Colon (tissue), 2 donors: ENCODE measurements at regions not wholly inside any gene's neighbourhood (a gene's known extent, or its start where the extent isn't known, plus 50 kb on each side); places are given as distances from the start of the nearest gene placed in this dataset.
"Not testable (repeated sequence)": the region's sequence is repeated elsewhere in the genome, so short reads cannot be mapped to it uniquely, and the experiment has no call there.

ENCODE experiments used
- FAIRE-seq: peaks from 2 replicates; lab custom pipeline; 2012; peaks lifted over from hg19 to GRCh38; lab: Jason Lieb, UNC
- donor health status: control.
- donor health status: control.

DNA sequence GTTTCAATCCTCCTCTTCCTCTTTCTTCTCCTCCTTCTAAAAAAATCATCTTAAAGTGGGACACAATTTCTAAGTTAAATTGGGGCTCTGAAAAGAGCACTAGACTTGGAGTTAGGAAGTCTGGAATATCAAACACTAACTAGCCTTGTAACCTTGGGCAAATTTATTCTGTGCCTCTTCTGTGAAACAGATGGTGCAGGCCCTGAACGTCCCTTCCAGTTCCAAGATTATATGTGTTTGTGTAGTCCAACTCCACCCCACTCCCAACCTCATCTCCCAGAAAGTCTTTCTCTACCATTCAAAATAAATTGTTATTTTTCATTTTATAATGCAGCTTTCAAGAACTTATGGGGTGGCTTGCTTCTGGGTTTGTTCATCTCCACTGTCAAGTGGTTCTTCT lies 630.0 kb downstream of the LMO4 start:
- FAIRE-seq = no peak

DNA sequence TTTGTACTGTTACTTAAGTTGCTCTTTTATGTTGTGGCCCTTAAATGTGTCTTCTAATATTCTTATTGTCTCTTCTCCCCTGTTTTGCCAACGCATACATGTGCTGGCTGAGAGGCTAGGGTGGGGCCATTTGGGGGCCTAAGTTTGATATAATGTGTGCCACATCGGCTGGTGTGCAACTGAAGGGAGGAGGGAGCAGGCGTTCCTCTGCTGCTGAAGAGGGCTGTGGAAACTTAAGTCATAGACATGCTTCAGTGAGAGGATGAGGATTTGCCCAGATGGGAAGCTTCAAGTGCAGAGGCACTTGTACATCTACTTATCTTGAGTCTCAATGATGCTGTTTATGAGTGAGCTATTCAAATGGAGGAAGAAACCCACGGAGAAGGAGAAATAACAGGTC lies 630.6 kb downstream of the LMO4 start:
- FAIRE-seq = no peak

DNA sequence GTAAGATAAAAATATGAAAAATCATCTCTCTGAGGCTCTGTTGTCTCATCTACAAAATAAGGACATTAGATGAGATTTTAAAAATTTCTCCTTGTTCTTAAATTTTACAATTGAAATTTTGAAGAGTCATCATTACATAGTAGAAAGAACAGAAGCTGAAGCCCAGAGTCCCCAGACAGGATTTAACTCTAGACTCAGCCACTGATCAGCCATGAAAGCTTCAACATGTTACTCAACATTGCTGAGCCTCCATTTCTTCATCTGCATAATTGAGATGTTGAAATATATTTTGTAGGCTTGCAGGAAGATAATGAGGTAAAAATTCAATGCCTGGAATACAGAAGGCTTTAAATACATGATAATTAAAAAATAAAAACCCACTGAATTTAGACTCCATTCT lies 633.3 kb downstream of the LMO4 start:
- no peak for FAIRE-seq

DNA sequence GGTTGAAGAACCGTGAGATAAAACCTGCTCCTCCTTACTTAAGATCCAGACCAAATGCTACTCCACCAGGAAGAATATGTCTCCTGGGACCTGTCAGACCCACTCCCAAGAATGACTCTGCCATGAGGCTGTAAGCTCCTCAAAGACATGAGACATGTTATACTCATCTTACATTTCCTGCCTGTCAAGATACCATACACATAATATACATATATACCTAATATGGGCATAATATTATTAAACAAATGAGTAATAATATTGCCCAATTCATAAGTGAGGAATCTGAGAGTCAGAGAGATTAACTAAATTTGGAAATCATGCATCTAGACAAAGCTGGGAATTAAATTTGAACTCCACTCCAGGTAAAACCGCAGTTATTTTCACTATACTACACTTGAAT lies 634.9 kb downstream of the LMO4 start:
- FAIRE-seq = no peak

DNA sequence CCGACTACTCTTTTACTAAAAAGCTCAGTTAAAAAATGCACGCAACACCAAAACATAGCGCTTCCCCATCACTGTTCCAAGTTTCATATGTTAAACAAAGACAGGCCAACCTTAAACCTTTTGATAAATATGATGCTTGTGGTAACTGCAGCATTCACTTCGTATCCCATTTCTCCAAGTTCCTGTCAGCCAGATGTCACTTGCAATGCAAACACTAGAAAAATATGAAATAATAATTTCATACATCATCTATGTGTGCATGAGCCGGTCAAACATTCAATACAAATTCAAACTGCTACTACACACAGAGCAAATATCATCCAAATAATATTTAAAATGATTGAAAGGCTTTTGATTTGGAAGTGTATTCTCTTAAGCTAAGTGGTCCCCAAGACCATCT lies 636.5 kb downstream of the LMO4 start:
- FAIRE-seq = no peak

DNA sequence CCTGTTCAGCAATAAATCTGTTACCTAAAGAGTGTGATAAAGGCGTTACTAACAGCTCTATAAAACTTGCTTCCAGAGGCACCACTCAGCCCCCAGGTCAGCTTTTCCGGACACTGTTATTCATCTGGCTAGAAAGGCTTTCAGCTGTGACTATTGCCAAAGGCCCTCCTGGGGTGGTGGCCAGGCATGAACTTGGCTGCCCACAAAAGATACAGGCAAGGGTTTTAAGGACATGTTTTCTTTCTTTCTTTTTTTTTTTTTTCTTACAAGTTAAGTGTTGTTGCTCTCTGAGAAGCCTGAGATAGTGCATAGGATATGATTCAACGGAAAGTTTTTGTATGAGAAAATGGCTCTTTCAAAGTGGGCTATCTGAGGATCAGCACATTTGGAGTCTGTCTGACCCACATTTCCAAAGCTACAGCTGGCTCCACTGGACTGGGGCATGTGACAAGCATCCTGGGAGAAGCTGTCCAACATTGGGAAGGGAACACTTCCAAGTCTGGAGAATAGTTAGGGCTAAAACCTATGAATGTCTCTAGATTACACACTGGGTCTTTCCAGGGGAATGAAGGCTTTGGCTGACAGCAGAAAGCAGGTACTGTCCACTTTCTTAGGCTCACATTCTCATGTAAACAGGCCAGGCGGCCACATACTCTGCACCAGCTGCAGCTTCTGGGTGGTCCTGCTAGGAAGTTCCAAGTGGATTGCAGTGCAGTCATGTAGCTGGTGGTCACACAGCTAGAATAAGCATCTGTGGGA lies 639.7 kb downstream of the LMO4 start:
- no peak for FAIRE-seq

DNA sequence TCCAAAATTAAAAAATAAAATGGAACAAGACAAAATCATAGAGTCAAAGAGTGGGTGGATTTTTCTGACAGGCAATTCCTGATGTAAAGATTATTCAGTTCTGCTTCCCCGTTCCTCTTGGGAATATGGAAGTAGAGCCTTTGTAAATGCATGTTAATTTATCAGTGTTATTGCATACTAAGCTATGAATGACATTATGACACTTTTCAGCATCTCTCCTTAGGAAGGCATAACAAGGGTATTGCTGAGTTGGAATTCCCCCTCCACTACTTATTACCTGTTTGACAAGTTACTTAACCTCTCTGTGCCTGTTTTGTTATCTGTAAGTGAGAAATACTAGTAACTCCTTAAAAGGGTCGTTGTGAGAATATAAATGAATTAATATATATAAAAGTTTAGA lies 640.4 kb downstream of the LMO4 start:
- FAIRE-seq = no peak

DNA sequence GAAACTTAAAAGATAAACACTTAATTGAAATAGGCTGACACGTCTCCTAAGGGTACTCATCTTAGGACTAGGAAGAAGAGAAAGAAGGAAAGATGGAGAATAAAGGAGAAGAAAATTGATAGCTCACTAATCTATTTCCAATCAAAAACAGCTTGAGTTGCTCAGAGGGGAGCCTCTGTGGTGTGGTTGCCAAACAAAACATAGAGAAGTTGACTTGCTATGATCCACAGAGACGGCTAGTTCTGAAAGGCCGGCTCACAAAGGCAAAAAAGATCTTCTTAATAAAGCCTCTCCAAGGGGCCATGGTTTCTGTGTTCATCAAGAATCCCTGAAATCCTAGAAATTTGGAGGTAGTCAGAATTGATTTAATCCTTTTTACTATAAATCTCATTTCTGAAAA lies 644.1 kb downstream of the LMO4 start:
- FAIRE-seq = no peak

DNA sequence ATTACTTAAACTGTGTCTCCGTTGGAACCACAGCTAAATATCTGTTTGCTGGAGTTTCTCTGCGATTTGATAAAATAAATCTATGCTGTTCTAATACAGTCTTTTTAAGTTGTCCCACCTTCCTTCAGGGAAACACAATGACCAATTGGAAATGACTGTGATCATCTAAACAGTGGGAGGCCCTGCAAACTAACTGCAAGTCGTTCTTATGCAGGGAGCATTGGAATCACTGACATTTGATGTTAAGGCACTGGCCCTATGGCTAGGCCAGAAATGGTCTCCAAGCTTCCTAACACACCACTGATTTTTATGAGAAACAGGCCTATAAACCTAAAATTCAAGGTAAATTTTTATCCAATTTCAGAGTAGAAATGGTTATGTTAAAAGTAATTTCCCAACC lies 645.2 kb downstream of the LMO4 start:
- no peak for FAIRE-seq

DNA sequence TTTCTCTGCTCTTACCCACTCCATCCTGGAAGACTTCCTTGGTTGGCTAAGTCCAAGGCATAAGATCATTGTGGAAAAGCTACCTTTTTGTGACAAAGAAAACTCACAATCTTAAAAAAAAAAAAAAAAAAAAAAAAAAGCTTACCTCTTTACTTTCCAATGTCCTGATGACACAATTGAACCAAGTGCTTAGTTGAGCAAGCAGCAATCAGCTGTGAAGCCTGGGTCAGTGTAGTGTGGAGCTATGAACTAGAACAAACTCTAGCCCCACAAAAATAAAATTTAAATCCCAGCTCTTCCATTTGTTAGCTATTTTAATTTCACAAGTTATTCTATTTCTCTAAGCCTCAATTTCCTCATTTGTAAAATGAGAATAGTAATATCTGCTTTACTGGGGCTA lies 647.6 kb downstream of the LMO4 start:
- FAIRE-seq = no peak

DNA sequence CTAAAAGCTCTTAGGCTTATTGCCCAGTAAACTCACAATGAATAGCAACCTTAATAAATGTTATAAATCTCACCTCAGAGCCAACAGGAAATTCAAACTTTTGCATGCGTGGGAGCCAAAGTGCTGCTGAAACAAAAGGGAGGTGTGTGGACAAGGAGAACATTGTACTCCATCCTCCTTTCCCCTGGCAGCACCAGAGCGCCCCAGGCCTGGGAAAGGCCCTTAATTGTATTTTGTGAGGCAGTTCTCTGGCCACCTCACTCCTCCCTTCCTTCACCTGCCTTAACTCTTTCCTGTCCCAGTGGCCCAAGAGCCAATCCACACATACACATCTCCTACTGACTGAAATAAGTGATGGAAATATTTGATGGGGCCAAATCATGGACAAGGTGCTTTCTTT lies 648.5 kb downstream of the LMO4 start:
- FAIRE-seq = no peak

DNA sequence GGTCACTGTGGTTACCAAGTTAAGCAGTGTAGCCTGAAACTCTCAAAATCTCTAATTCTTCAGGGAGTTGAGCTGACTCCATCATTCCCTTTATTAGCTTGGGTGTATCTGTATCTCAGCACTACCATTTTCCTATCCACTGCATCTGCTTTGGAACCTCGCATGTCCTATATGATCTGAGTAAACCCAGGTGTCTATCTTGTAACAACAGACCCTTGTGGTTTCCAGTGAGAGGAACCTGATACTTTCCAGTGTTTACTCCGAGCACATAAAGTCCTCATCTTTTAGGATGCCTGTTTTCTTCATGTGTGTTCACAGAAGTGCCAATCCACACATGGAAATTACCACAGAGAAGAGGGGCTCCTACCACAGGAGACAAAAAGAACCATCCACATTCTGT lies 650.4 kb downstream of the LMO4 start:
- FAIRE-seq = no peak

DNA sequence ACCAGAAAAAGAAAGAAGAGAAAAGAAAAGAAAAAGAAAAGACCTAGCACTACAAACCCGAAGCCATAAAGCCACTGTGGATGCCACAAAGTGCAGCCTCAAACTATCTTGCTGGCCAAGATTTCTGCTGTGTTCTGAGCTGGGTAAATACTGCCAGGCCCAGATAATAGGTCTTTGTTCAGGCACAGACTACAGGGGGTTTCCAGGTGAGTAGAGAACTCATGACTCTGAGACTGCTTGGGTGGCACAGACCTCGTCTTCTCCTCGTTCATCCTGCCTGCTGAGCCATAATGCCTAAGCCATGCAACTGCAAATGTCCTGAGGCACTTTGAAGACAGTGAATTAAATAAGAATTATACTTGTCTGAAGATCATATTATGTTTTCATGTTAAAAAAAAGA lies 651.8 kb downstream of the LMO4 start:
- FAIRE-seq = no peak

DNA sequence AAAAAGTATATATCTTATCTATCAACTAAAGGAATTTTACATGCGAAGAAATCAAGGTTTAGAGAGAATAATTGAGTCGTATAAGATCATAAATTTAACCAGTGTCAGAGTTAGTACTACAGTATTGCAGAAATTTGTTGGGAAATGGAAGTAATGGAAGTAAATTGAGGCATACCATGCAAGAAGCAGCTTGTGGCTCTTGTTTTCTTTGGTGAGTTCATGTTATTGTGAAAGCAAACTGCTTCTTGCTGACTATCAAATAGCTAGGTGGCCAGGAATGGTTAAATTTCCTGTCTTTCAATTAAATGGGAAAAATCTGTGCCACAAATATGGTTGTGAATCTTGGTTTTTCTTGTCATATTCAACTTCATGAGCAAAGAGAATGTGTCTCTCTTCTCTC lies 652.7 kb downstream of the LMO4 start:
- no peak for FAIRE-seq

DNA sequence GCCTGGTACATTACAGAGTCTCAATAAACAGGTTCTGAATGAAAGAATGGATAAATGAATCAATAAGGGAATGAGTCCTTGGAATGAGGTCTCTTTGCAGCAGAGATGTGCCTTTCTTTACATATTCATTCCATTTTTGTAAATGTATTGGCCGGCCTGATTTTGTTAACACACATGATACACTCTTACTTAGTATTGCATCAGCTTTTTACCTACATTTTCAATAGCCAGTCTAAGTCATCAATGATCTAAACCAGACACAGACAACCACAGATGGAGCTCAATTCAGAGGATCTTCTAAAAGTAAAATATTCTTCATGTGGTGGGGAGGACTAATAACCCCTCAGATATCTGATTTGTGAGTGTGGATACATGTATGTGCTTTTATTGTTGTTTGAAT lies 653.1 kb downstream of the LMO4 start:
- no peak for FAIRE-seq

DNA sequence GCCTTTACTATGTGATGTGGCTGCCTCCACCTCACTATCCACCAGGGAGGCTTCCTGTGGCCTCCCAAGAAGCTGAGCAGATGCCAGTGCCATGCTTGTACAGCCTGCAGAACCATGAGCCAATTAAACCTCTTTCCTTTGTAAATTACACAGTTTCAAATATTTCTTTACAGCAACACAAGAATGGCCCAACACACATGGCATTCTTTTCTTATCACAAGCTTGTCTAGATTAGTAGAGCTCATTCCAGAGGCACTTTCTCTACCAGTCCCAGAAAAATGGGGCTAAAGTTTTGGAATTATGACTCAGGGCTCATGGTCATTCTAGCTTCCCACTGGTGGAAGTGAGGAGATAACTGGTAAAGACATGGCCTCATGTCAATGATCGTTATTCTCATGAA lies 655.2 kb downstream of the LMO4 start:
- no peak for FAIRE-seq

DNA sequence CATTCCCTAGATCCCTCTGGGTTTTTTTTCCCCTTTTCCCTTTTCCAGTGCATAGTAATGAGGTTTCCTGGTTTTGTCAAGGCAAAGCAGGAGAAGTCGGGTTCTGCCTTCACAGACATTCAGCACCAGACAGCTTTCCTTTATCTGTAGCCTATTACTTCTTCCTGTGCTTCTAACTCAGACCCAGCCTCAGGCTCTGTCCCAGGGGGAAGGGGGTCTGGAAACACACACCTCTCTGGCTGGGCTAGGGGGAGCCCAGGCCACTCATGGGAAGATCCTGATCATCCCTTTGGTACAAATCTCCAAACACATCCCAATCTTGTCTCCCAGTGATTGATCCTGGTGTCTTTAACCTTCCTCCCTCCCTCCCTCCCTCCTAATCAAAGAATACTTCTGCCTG lies 656.4 kb downstream of the LMO4 start:
- no peak for FAIRE-seq

DNA sequence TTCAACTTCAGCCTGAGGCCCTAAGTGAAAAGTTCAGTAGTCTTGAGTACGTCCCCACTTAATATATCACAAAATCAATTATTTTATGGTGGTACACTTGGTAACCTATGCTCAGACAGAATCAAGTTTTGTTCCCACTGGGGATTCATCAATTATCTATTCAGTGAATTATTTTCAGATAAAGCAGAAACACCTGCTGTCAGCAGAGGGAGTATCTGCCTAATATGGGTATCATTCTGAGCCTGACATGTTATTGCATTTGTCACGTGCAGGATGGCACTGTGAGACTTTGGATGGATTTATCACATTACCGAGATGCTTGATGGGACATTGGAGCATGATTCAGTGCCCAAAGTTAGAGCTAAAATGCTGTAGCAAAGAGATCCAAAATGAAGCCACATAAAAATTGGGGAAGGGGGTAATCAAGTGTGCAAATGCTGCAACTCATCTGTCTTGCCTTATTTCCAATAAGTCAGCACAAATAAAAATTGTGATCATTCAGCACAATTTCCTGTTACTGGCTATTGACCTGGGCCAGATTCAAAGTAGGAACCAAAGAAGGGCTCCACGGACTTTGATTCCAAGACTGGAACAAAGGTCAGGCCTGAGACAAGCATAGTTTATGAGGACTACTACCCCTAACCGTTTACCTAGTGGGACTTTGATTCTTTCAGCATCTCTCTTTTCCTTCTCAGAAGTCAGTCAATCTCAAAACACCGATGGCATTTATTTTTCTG lies 657.6 kb downstream of the LMO4 start:
- no peak for FAIRE-seq

DNA sequence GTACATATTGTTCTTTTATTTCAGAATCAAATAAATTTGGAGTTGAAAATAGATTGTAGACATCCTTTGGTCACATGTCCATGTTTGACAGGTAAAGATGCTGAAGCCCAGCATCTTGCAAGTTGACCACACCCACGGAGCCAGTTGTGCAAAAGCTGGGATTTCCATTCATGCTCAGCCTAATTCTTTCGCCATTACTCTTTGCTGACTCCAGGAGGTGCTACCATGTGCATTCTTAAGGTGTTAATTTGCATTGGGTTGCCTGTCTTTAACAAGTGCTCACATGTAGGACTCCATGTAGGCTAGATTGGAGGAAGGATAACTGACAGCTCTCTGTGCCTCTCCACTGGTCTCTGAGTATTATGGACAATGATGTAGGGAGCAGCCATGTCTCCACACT lies 660.7 kb downstream of the LMO4 start:
- no peak for FAIRE-seq

DNA sequence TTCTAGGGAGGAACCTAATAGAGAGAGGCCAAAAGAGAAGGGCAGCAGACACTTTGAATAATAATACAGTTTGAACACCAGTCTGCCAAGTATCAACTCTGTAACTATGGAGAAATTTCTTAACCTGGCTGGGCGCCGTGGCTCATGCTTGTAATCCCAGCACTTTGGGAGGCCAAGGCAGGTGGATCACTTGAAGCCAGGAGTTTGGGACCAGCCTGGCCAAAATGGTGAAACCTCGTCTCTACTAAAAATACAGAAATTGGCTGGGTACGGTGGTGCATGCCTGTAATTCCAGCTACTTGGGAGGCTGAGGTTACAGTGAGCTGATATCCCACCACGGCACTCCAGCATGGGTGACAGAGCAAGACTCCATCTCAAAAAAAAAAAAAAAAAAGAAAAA lies 663.9 kb downstream of the LMO4 start:
- FAIRE-seq = not testable (repeated sequence)

DNA sequence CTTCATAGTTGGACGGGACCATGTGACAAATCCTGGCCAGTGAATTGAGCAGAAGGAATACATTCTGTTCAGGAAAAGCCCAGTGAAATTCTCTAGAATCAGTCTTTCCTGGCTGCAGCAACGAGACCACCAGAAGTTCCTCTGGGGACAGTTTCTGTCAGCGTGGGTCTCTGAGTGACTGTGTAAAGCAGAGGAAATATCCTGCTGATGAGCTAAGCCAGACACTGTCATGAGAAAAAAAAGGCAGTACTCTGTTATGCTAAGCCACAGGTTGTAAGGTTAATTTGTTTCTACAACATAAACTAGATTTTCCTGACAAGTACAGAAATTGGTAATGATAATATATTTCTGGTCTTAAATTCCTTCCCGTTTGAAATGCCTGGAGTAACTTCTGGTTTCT lies 664.4 kb downstream of the LMO4 start:
- FAIRE-seq = no peak

DNA sequence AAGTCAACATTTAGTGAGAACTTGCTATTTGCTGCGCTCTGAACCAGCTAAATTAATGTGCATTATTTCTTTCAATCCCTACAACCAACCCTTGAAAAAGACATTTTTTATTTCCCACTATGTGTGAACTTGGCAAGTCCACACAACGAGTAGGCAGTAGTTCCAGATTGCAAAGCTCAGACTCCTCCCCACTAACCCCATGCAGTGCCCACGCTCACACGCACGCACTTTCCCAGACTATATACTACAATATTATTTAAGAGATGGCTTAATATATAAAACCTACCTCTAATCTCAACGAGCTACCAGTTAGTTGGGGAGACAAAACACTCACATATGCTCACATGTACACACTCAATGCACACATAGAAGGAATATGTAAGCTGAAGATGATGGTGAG lies 671.2 kb downstream of the LMO4 start:
- FAIRE-seq = no peak

DNA sequence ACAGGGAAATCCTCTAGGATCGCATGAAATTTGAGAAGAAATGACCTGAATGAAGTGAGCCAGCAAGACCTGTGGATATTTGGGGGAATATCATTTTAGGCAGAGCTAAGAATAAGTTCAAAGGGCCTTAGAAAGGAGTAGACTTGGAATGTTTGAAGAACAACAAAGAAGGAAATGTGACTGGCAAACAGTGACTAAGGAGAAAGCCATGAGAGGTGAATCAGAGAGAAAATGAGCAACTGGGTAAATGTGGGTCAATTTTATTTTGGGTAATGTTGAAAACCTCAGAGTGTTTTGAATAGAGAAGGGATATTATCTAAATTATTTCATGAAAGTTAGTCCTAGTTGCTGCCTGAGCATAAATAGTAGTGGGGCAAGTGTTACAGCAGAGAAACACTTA lies 672.8 kb downstream of the LMO4 start:
- no peak for FAIRE-seq

DNA sequence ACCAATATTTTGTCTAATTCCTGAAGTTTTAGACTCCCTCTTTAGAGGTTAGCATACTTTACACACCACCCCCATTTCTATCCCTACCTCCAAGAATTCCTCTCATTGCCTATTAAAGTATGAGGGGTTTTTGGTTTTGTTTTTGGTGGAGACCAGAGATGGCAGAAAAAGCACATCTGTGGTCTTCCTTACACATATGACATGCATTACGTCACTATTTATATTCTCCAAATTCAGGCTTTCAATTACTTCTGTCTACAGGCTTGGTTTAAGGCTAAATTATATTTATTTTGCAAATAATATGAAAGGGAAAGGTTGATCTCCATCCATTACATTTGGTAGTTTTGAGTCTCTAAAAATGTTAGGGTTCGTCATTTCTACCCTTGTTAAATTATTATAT lies 674.6 kb downstream of the LMO4 start:
- no peak for FAIRE-seq
